Hepatocyte (in vitro differentiated cells): ENCODE measurements at regions not wholly inside any gene's neighbourhood (a gene's known extent, or its start where the extent isn't known, plus 50 kb on each side); places are given as distances from the start of the nearest gene placed in this dataset.

Source experiments
- CTCF ChIP-seq: fragments of 200-600 bp; sonication (generic); IDR thresholded peaks from 2 replicates; pipeline ENCODE4 v1.5.1; 2016; ENCODE audit warnings: antibody characterized with exemption, mild to moderate bottlenecking; ENCODE audit not compliant: poor library complexity
- EZH2 ChIP-seq: fragments of 200-600 bp; sonication (generic); IDR thresholded peaks from 2 replicates; pipeline ENCODE4 v1.6.1; 2016; ENCODE audit warnings: antibody characterized with exemption, mild to moderate bottlenecking, borderline replicate concordance
- EZH2phosphoT487 ChIP-seq: fragments of 200-600 bp; sonication (generic); IDR thresholded peaks from one replicate; pipeline ENCODE4 v1.6.1; 2018; ENCODE audit warnings: antibody characterized with exemption, mild to moderate bottlenecking, low read depth, moderate library complexity; ENCODE audit not compliant: unreplicated experiment, severe bottlenecking

GRCh38 chr5:125424402-125425141, 678.1 kb upstream of the ZNF608 start:
- TF ChIP-seq CTCF (no peak), EZH2phosphoT487 (no peak), EZH2 (no peak)
